ENCODE measurements at regions not wholly inside any gene's neighbourhood (a gene's known extent, or its start where the extent isn't known, plus 50 kb on each side); places are given as distances from the start of the nearest gene placed in this dataset.

DNA sequence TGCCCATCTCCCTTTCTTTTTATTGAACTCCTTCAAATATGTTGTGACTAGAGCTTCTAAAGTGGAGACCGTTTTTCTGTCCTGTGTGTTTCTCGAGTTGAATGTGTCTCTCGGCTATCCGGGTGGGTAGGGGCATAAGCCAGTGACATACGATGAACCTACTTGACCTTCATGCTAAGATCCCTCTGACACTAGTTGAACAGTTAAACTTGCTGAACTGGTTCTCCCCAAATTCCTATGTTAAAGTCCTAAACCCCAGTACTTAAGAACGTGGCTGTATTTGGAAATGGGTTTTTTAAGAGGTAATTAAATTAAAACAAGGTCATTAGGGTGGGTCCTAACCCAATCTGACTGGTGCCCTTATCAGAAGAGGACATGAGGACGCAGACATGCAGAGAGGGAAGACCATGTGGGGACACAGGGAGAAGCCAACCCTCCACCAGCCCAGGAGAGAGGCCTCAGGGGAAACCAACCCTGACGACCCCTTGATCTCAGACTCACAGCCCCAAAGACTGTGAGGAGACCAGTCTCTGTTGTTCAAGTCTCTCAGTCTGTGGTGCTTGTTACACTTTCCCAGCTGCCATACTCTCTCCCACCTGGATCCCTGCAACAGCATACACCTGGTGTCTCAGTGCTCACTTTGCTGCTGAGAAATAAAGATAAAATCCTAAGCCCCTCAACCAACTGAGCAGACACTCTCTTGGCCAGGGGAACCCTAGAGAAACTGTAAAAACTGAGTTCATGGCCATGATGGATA, 208.4 kb downstream of the MYLK4 start:
- Histone ChIP-seq H3K9ac (ENCODE audit: low read length) (no peak overlapping the region), H3K4me2 (ENCODE audit: low read length) (no peak overlapping the region), H3K9me3 (ENCODE audit: low read length) (no peaks in the 10 kb centered on the region), H3F3A (ENCODE audit: insufficient read depth, low read length) (no peaks in the 10 kb centered on the region), H3K27ac (ENCODE audit: low read depth, low read length, poor library complexity, severe bottlenecking) (no peak overlapping the region), H3K4me3 (ENCODE audit: low read depth, low read length, poor library complexity, severe bottlenecking) (no peak overlapping the region), H3K36me3 (ENCODE audit: insufficient read depth, low read length) (no peaks in the 10 kb centered on the region), H3K79me2 (ENCODE audit: insufficient read depth, low read length) (no peaks in the 10 kb centered on the region), H4K20me1 (ENCODE audit: insufficient read depth, low read length) (no peaks in the 10 kb centered on the region), H3K4me1 (ENCODE audit: insufficient read depth, low read length, severe bottlenecking) (no peaks in the 10 kb centered on the region), H3K9me2 (ENCODE audit: low read depth, low read length) (no peaks in the 10 kb centered on the region), H3K27me3 (ENCODE audit: insufficient read depth, low read length) (no peaks in the 10 kb centered on the region), H2AFZ (ENCODE audit: low read length) (no peak overlapping the region)
- no peak for TF ChIP-seq CTCF (IDR thresholded peaks at IDR 0.05; ENCODE audit: low read length)
- TF ChIP-seq EZH2 (IDR thresholded peaks at IDR 0.05; ENCODE audit: borderline replicate concordance, low read length): no peak

- H2AFZ ChIP-seq (ENCODE audit: low read length): no peak overlapping the region
- H3K27ac ChIP-seq (ENCODE audit: low read depth, low read length, poor library complexity, severe bottlenecking): no peak overlapping the region
- H3K9me3 ChIP-seq (ENCODE audit: low read length): no peaks in the 10 kb centered on the region
- no peak overlapping the region for H3K9ac ChIP-seq (ENCODE audit: low read length)
- TF ChIP-seq CTCF (IDR thresholded peaks at IDR 0.05; ENCODE audit: low read length) (no peak), EZH2 (IDR thresholded peaks at IDR 0.05; ENCODE audit: borderline replicate concordance, low read length) (no peak)
- no peaks in the 10 kb centered on the region for H3F3A ChIP-seq (ENCODE audit: insufficient read depth, low read length)
- H3K36me3 ChIP-seq (ENCODE audit: insufficient read depth, low read length): no peaks in the 10 kb centered on the region
- H3K27me3 ChIP-seq (ENCODE audit: insufficient read depth, low read length): no peaks in the 10 kb centered on the region
- no peaks in the 10 kb centered on the region for H3K79me2 ChIP-seq (ENCODE audit: insufficient read depth, low read length)
- H3K4me2 ChIP-seq (ENCODE audit: low read length): no peak overlapping the region
- H3K4me3 ChIP-seq (ENCODE audit: low read depth, low read length, poor library complexity, severe bottlenecking): no peak overlapping the region
- H3K4me1 ChIP-seq (ENCODE audit: insufficient read depth, low read length, severe bottlenecking): no peaks in the 10 kb centered on the region
- no peaks in the 10 kb centered on the region for H4K20me1 ChIP-seq (ENCODE audit: insufficient read depth, low read length)
- no peaks in the 10 kb centered on the region for H3K9me2 ChIP-seq (ENCODE audit: low read depth, low read length)
These were observed 214.3 kb downstream of the MYLK4 start for GRCh38 chr6:2536451-2536850.

DNA sequence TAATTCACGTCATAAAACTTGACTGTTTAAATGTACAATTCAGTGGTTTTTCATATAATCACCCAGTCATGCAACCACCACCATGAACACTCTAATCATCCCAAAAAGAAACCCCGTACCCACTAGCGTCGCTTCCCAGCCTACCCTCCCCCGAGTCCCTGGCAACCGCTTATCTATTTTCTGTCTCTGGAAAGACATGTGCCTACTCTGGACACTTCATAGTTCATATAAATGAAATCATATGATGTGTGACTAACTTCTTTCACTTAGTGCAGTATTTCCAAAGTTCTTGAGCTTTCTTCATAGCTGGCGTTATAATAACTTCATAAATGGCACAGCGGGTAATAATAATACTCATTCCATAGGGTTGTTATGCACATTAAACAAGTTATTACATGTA, 215.2 kb downstream of the MYLK4 start:
- H3K36me3 ChIP-seq (ENCODE audit: insufficient read depth, low read length): no peaks in the 10 kb centered on the region
- H3K79me2 ChIP-seq (ENCODE audit: insufficient read depth, low read length): no peaks in the 10 kb centered on the region
- TF ChIP-seq EZH2 (IDR thresholded peaks at IDR 0.05; ENCODE audit: borderline replicate concordance, low read length): no peak
- no peak for TF ChIP-seq CTCF (IDR thresholded peaks at IDR 0.05; ENCODE audit: low read length)
- no peak overlapping the region for H3K27ac ChIP-seq (ENCODE audit: low read depth, low read length, poor library complexity, severe bottlenecking)
- no peaks in the 10 kb centered on the region for H3K27me3 ChIP-seq (ENCODE audit: insufficient read depth, low read length)
- H3K9me2 ChIP-seq (ENCODE audit: low read depth, low read length): no peaks in the 10 kb centered on the region
- no peak overlapping the region for H2AFZ ChIP-seq (ENCODE audit: low read length)
- H3K4me3 ChIP-seq (ENCODE audit: low read depth, low read length, poor library complexity, severe bottlenecking): no peak overlapping the region
- no peak overlapping the region for H3K4me2 ChIP-seq (ENCODE audit: low read length)
- H3F3A ChIP-seq (ENCODE audit: insufficient read depth, low read length): no peaks in the 10 kb centered on the region
- no peak overlapping the region for H3K9ac ChIP-seq (ENCODE audit: low read length)
- no peaks in the 10 kb centered on the region for H3K4me1 ChIP-seq (ENCODE audit: insufficient read depth, low read length, severe bottlenecking)
- no peaks in the 10 kb centered on the region for H4K20me1 ChIP-seq (ENCODE audit: insufficient read depth, low read length)
- H3K9me3 ChIP-seq (ENCODE audit: low read length): no peaks in the 10 kb centered on the region

Measured in OCI-LY1 (cell line).